BJ (cell line): ENCODE measurements at regions not wholly inside any gene's neighbourhood (a gene's known extent, or its start where the extent isn't known, plus 50 kb on each side); places are given as distances from the start of the nearest gene placed in this dataset.

ENCODE experiments used
- CTCF ChIA-PET: fragments of 350-600 bp; formaldehyde crosslinking; extraction: SDS; loops from one replicate; lab custom pipeline; 2021; ENCODE audit warnings: antibody characterized with exemption, inconsistent platforms; lab: Yijun Ruan, JAX
- POLR2A ChIA-PET: fragments of 300-600 bp; sonication (Branson Sonifier 250); formaldehyde crosslinking; extraction: SDS; loops from one replicate; lab custom pipeline; 2021; ENCODE audit warnings: antibody characterized with exemption; lab: Charles Lee
- DNase-seq: peaks from one replicate; pipeline ENCODE4 v3.0.0-alpha.2; 2011; ENCODE audit warnings: low read depth
- H3K27me3 ChIP-seq: 2 replicates; pipeline ENCODE4 v1.6.0; 2011; ENCODE audit warnings: low read length; ENCODE audit not compliant: control insufficient read depth, insufficient read depth
- H3K36me3 ChIP-seq: 2 replicates; pipeline ENCODE4 v1.5.1; 2011; ENCODE audit warnings: low read length; ENCODE audit not compliant: control insufficient read depth, insufficient read depth
- H3K4me3 ChIP-seq: 2 replicates; pipeline ENCODE4 v1.5.1; 2011; ENCODE audit warnings: low read depth, mild to moderate bottlenecking, control low read depth, low read length
- TF ChIP-seq, protein P1 (sequence below): IDR thresholded peaks from 2 replicates; pipeline ENCODE4 v1.5.1; 2011; ENCODE audit warnings: low read depth, mild to moderate bottlenecking, control low read depth, inconsistent platforms, low read length, moderate library complexity; ENCODE audit not compliant: insufficient read depth

GRCh38 chr13:37338726-37339385 is 233.4 kb upstream of the CSNK1A1L start:
- TF ChIP-seq, protein P1, sequence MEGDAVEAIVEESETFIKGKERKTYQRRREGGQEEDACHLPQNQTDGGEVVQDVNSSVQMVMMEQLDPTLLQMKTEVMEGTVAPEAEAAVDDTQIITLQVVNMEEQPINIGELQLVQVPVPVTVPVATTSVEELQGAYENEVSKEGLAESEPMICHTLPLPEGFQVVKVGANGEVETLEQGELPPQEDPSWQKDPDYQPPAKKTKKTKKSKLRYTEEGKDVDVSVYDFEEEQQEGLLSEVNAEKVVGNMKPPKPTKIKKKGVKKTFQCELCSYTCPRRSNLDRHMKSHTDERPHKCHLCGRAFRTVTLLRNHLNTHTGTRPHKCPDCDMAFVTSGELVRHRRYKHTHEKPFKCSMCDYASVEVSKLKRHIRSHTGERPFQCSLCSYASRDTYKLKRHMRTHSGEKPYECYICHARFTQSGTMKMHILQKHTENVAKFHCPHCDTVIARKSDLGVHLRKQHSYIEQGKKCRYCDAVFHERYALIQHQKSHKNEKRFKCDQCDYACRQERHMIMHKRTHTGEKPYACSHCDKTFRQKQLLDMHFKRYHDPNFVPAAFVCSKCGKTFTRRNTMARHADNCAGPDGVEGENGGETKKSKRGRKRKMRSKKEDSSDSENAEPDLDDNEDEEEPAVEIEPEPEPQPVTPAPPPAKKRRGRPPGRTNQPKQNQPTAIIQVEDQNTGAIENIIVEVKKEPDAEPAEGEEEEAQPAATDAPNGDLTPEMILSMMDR, result no peak
- Histone ChIP-seq H3K4me3 (no peak overlapping the region), H3K36me3 (no peaks in the 10 kb centered on the region), H3K27me3 (no peaks in the 10 kb centered on the region)
- POLR2A ChIA-PET, result no interaction called here
- CTCF ChIA-PET, result interaction anchor here (0.9 to 1.7 kb wide), 2 partner anchors 19 to 65 kb away, joined by 3 to 4 read pairs; no protein-coding TSS in a partner anchor
- no peak for DNase-seq

DNA sequence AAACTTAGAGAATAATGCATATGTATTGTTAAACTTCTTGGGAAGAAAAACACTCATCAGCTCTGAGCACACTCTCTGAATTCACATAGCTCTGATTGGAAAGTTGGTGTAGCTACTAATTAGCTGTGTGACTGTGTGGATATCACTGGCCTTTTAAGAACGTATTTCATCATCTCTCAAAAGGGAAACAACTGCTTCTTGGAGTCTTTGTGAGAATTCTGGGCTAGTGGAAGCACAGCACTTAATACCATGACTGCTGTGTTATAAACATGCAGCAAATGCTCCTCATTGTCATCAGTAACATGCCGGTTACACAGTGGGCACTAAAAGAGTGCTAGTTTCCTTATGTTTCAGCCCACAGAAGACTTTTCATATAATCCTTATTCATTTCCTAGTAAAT is 220.9 kb upstream of the CSNK1A1L start:
- no peak for DNase-seq
- Histone ChIP-seq H3K36me3 (no peaks in the 10 kb centered on the region), H3K4me3 (no peak overlapping the region), H3K27me3 (no peaks in the 10 kb centered on the region)
- ChIA-PET CTCF (no interaction called here), POLR2A (no interaction called here)
- TF ChIP-seq, protein P1, result no peak

DNA sequence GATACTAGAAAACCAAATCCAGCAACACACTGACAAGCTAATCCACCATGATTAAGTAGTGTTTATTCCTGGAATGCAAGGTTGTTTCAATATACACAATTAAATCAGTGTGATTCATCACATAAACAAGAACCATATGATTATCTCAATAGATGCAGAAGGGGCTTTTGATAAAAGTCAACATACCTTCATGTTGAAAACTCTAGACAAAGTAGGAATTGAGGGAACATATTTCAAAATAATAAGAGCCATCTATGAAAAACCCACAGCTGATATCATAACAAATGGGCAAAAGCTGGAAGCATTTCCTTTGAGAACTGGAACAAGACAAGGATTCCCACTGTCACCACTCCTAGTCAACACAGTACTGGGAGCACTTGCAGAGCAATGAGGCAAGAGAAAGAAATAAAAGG is 213.6 kb upstream of the CSNK1A1L start:
- H3K36me3 ChIP-seq, result no peaks in the 10 kb centered on the region
- peak; percentile 30 for DNase-seq
- POLR2A ChIA-PET, result interaction anchor here (0.6 kb wide), 1 partner anchor 42 kb away, joined by 6 read pairs; no protein-coding TSS in a partner anchor
- no peak overlapping the region for H3K4me3 ChIP-seq
- CTCF ChIA-PET, result interaction anchor here (0.9 to 1.0 kb wide), 3 partner anchors 17 to 209 kb away, joined by 3 read pairs; no protein-coding TSS in a partner anchor
- H3K27me3 ChIP-seq, result no peaks in the 10 kb centered on the region
- TF ChIP-seq, protein P1, result no peak

GRCh38 chr13:37316935-37317334 is 211.5 kb upstream of the CSNK1A1L start:
- CTCF ChIA-PET, result no interaction called here
- TF ChIP-seq, protein P1, result no peak
- no peak for DNase-seq
- no peaks in the 10 kb centered on the region for H3K36me3 ChIP-seq
- H3K4me3 ChIP-seq, result no peak overlapping the region
- no peaks in the 10 kb centered on the region for H3K27me3 ChIP-seq
- POLR2A ChIA-PET, result no interaction called here

DNA sequence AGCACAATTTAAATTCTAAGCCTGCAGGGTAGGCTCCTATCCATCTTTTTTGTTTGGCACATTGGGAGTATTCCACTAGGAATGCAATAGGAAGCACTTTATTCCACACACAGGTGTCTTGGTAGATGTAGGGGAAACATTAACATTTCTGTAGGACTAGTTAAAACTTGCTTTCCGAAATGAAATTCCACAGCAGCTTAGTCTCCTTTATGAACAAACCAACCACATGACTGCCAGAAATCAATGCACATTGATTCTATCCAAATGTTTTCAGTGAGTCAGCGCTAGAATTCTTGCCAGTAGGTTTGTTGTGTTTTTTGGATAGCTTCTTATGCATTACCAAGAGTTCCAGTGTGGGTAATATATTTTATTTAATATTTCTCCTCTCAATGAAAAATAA is 207.9 kb upstream of the CSNK1A1L start:
- CTCF ChIA-PET, result no interaction called here
- POLR2A ChIA-PET, result no interaction called here
- TF ChIP-seq, protein P1, result no peak

More for the DNA sequence above, 207.9 kb upstream of the CSNK1A1L start:
- no peak for DNase-seq
- H3K4me3 ChIP-seq, result no peak overlapping the region
- no peaks in the 10 kb centered on the region for H3K36me3 ChIP-seq
- no peaks in the 10 kb centered on the region for H3K27me3 ChIP-seq
